K562 (cell line): ENCODE measurements at regions not wholly inside any gene's neighbourhood (a gene's known extent, or its start where the extent isn't known, plus 50 kb on each side); places are given as distances from the start of the nearest gene placed in this dataset.

ENCODE experiments used
- CTCF ChIP-seq, 3 experiments: IDR thresholded peaks in 2 of 3; conservative IDR thresholded peaks in 1 of 3; 2 replicates each; pipeline ENCODE4 v1.5.1; 2011 to 2012; ENCODE audit warnings: low read length in 3 of 3, mild to moderate bottlenecking in 3 of 3, control low read depth in 2 of 3, improper control_type of control experiment in 1 of 3, inconsistent platforms in 1 of 3, low read depth in 1 of 3, mixed read lengths in 1 of 3, moderate library complexity in 1 of 3; ENCODE audit not compliant: insufficient read depth in 2 of 3
- EGR1 ChIP-seq: fragments of 450-650 bp; conservative IDR thresholded peaks from 2 replicates; pipeline ENCODE4 v1.6.1; 2017; ENCODE audit warnings: mild to moderate bottlenecking
- ELF4 ChIP-seq: fragments of 450-650 bp; formaldehyde crosslinking; IDR thresholded peaks from 2 replicates; pipeline ENCODE4 v1.4.0; 2022; ENCODE audit warnings: missing genetic modification characterization
- HBP1 ChIP-seq: fragments of 450-650 bp; formaldehyde crosslinking; IDR thresholded peaks from 2 replicates; pipeline ENCODE4 v1.4.0; 2022; ENCODE audit warnings: missing genetic modification characterization
- HMG20A ChIP-seq: fragments of 450-650 bp; formaldehyde crosslinking; conservative IDR thresholded peaks from 2 replicates; pipeline ENCODE4 v1.4.0; 2020; ENCODE audit warnings: mild to moderate bottlenecking, mixed read lengths
- LEF1 ChIP-seq: fragments of 450-650 bp; IDR thresholded peaks from 2 replicates; pipeline ENCODE4 v1.6.1; 2016; ENCODE audit warnings: mild to moderate bottlenecking
- MCM7 ChIP-seq, 2 experiments: fragments of 450-650 bp; IDR thresholded peaks; 2 replicates each; pipeline ENCODE4 v1.6.1; 2016 to 2018
- POLR2A ChIP-seq: fragments of 450-650 bp; conservative IDR thresholded peaks from 2 replicates; pipeline ENCODE4 v1.6.1; 2016
- RAD21 ChIP-seq, 2 experiments: fragments of 250-450 bp in 1 of 2; fragments of 450-650 bp in 1 of 2; sonication (Bioruptor Pico) in 1 of 2; formaldehyde crosslinking in 1 of 2; IDR thresholded peaks in 1 of 2; conservative IDR thresholded peaks in 1 of 2; 2 replicates each; pipeline versions ENCODE4 v1.4.0 to v1.8.0; 2020 to 2022; ENCODE audit warnings: mild to moderate bottlenecking in 2 of 2, moderate library complexity in 1 of 2
- SETDB1 ChIP-seq: IDR thresholded peaks from one replicate; pipeline ENCODE4 v1.6.1; 2012; ENCODE audit warnings: low read length, control low read depth, inconsistent platforms
- ZBTB33 ChIP-seq: sonication (generic); formaldehyde crosslinking; IDR thresholded peaks from 2 replicates; pipeline ENCODE4 v1.8.1; 2023; ENCODE audit warnings: mild to moderate bottlenecking, missing genetic modification reagents
- ZNF780A ChIP-seq: fragments of 250-450 bp; sonication (Bioruptor Pico); IDR thresholded peaks from 2 replicates; pipeline ENCODE4 v1.5.0; 2021; ENCODE audit warnings: mild to moderate bottlenecking
- TF ChIP-seq, protein P1 (sequence below), 2 experiments: fragments of 450-650 bp in 1 of 2; sonication (generic) in 1 of 2; formaldehyde crosslinking in 1 of 2; IDR thresholded peaks; 2 replicates each; pipeline versions ENCODE4 v1.7.1 to v1.9.0; 2016 to 2022; ENCODE audit warnings: inconsistent platforms in 1 of 2, mild to moderate bottlenecking in 1 of 2, missing genetic modification reagents in 1 of 2

GRCh38 chr1:208637181-208637580 lies 393.0 kb upstream of the PLXNA2 start:
- TF ChIP-seq ZNF780A (no peak), ZBTB33 (CRISPR knock-in tag) (no peak), RAD21 (CRISPR knock-in tag; conservative IDR thresholded peaks at IDR 0.05 in 1 of 2, IDR thresholded peaks at IDR 0.05 in 1 of 2) (no peak), HMG20A (no peak), CTCF (IDR thresholded peaks at IDR 0.05 in 2 of 3, conservative IDR thresholded peaks at IDR 0.05 in 1 of 3; ENCODE audit: insufficient read depth in 2 of 3, low read depth in 1 of 3, low read length in 3 of 3) (no peak), LEF1 (no peak), MCM7 (IDR thresholded peaks at IDR 0.05) (no peak), POLR2A (no peak), HBP1 (no peak), EGR1 (no peak), SETDB1 (no peak), ELF4 (no peak)
- TF ChIP-seq, protein P1, sequence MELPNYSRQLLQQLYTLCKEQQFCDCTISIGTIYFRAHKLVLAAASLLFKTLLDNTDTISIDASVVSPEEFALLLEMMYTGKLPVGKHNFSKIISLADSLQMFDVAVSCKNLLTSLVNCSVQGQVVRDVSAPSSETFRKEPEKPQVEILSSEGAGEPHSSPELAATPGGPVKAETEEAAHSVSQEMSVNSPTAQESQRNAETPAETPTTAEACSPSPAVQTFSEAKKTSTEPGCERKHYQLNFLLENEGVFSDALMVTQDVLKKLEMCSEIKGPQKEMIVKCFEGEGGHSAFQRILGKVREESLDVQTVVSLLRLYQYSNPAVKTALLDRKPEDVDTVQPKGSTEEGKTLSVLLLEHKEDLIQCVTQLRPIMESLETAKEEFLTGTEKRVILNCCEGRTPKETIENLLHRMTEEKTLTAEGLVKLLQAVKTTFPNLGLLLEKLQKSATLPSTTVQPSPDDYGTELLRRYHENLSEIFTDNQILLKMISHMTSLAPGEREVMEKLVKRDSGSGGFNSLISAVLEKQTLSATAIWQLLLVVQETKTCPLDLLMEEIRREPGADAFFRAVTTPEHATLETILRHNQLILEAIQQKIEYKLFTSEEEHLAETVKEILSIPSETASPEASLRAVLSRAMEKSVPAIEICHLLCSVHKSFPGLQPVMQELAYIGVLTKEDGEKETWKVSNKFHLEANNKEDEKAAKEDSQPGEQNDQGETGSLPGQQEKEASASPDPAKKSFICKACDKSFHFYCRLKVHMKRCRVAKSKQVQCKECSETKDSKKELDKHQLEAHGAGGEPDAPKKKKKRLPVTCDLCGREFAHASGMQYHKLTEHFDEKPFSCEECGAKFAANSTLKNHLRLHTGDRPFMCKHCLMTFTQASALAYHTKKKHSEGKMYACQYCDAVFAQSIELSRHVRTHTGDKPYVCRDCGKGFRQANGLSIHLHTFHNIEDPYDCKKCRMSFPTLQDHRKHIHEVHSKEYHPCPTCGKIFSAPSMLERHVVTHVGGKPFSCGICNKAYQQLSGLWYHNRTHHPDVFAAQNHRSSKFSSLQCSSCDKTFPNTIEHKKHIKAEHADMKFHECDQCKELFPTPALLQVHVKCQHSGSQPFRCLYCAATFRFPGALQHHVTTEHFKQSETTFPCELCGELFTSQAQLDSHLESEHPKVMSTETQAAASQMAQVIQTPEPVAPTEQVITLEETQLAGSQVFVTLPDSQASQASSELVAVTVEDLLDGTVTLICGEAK (IDR thresholded peaks at IDR 0.05) = no peak
- TF ChIP-seq, protein P1 (CRISPR knock-in tag; IDR thresholded peaks at IDR 0.05) = no peak
